IMR-90 (cell line): ENCODE measurements at regions not wholly inside any gene's neighbourhood (a gene's known extent, or its start where the extent isn't known, plus 50 kb on each side); places are given as distances from the start of the nearest gene placed in this dataset.

Experiments
- CEBPB ChIP-seq: IDR thresholded peaks from 2 replicates; pipeline ENCODE4 v1.6.1; 2012; ENCODE audit warnings: low read depth, low read length, improper control_type of control experiment
- MAZ ChIP-seq: IDR thresholded peaks from 2 replicates; pipeline ENCODE4 v1.6.1; 2012; ENCODE audit warnings: low read depth, mild to moderate bottlenecking, low read length, improper control_type of control experiment, moderate library complexity, borderline replicate concordance
- MXI1 ChIP-seq: IDR thresholded peaks from 2 replicates; pipeline ENCODE4 v1.6.1; 2012; ENCODE audit warnings: low read depth, mild to moderate bottlenecking, low read length, moderate library complexity, borderline replicate concordance
- POLR2A ChIP-seq: IDR thresholded peaks from 2 replicates; pipeline ENCODE4 v1.6.1; 2012; ENCODE audit warnings: mild to moderate bottlenecking, low read depth, low read length
- RAD21 ChIP-seq: IDR thresholded peaks from 2 replicates; pipeline ENCODE4 v1.6.1; 2012; ENCODE audit warnings: low read length, improper control_type of control experiment
- TF ChIP-seq, protein P1 (sequence below): conservative IDR thresholded peaks from 2 replicates; pipeline ENCODE4 v1.5.1; 2012; ENCODE audit warnings: mild to moderate bottlenecking, low read depth, low read length, improper control_type of control experiment

DNA sequence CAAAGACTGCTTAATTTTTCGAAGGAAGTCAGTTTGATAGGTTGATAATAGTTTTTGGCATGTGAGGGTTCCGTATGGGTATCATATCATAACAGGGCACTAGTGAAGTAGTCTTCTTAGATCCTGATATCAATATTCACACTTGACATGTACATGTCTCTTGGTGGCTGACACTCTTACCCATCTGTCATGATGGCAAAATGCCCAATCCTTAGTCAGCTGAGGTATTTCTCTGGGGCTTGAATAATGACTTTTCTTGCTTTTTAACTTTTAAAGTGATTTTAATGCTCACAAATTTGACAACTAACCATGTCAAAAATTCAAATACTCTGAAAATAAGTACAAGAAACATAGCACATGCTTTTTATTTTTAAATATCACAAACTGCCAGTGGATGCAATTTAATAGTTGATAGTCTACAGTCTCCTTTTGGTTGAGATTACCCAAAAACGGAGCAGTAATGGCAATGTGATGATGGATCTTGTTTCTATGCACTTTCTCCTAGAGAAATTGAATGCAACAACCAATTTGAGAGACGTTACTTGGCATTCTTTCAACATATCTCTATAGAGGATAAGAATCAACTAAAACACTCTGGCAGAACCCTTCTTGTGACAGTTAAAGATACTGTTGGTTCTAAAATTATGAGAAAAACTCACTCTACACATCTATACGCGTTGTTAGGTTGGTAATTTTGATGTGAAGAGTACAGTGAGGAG, 552.9 kb upstream of the PABPC4L start:
- TF ChIP-seq, protein P1, sequence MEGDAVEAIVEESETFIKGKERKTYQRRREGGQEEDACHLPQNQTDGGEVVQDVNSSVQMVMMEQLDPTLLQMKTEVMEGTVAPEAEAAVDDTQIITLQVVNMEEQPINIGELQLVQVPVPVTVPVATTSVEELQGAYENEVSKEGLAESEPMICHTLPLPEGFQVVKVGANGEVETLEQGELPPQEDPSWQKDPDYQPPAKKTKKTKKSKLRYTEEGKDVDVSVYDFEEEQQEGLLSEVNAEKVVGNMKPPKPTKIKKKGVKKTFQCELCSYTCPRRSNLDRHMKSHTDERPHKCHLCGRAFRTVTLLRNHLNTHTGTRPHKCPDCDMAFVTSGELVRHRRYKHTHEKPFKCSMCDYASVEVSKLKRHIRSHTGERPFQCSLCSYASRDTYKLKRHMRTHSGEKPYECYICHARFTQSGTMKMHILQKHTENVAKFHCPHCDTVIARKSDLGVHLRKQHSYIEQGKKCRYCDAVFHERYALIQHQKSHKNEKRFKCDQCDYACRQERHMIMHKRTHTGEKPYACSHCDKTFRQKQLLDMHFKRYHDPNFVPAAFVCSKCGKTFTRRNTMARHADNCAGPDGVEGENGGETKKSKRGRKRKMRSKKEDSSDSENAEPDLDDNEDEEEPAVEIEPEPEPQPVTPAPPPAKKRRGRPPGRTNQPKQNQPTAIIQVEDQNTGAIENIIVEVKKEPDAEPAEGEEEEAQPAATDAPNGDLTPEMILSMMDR: no peak
- TF ChIP-seq POLR2A (no peak), RAD21 (no peak), CEBPB (no peak), MXI1 (no peak), MAZ (no peak)
